GM12875 (cell line): ENCODE measurements at regions not wholly inside any gene's neighbourhood (a gene's known extent, or its start where the extent isn't known, plus 50 kb on each side); places are given as distances from the start of the nearest gene placed in this dataset.

Experiments
- H3K4me3 ChIP-seq: one replicate; pipeline ENCODE4 v1.5.1; 2011; ENCODE audit warnings: low read depth, low read length, control low read depth
- CTCF ChIP-seq: IDR thresholded peaks from 2 replicates; pipeline ENCODE4 v1.5.1; 2011; ENCODE audit warnings: low read depth, mild to moderate bottlenecking, control low read depth, inconsistent platforms, low read length, moderate library complexity, borderline replicate concordance; ENCODE audit not compliant: insufficient read depth

GRCh38 chr11:71189768-71190315 lies 62.5 kb downstream of the SHANK2 start:
- TF ChIP-seq CTCF, result no peak
- no peak overlapping the region for H3K4me3 ChIP-seq

GRCh38 chr11:71188886-71189767 lies 63.2 kb downstream of the SHANK2 start:
- no peak overlapping the region for H3K4me3 ChIP-seq
- TF ChIP-seq CTCF, result no peak

GRCh38 chr11:71188073-71188472 lies 64.3 kb downstream of the SHANK2 start:
- no peak overlapping the region for H3K4me3 ChIP-seq
- TF ChIP-seq CTCF, result no peak

GRCh38 chr11:71186806-71187205 lies 65.6 kb downstream of the SHANK2 start:
- no peak for TF ChIP-seq CTCF

GRCh38 chr11:71185411-71185810 lies 67.0 kb downstream of the SHANK2 start:
- no peak overlapping the region for H3K4me3 ChIP-seq
- no peak for TF ChIP-seq CTCF

More at GRCh38 chr11:71186806-71187205, 65.6 kb downstream of the SHANK2 start:
- no peak overlapping the region for H3K4me3 ChIP-seq

GRCh38 chr11:71184421-71185210 lies 67.8 kb downstream of the SHANK2 start:
- no peak overlapping the region for H3K4me3 ChIP-seq
- no peak for TF ChIP-seq CTCF
